OCI-LY1 (cell line): ENCODE measurements at regions not wholly inside any gene's neighbourhood (a gene's known extent, or its start where the extent isn't known, plus 50 kb on each side); places are given as distances from the start of the nearest gene placed in this dataset.

Experiments used
- CTCF ChIP-seq: fragments of 200-600 bp; sonication (generic), shearing (Covaris generic); IDR thresholded peaks from 2 replicates; pipeline ENCODE4 v1.5.1; 2017; ENCODE audit warnings: mild to moderate bottlenecking, antibody characterized with exemption, low read length, moderate library complexity, mixed read lengths
- EZH2 ChIP-seq: fragments of 200-600 bp; sonication (generic), shearing (Covaris generic); IDR thresholded peaks from 2 replicates; pipeline ENCODE4 v1.8.0; 2017; ENCODE audit warnings: borderline replicate concordance, mixed run types, mild to moderate bottlenecking, antibody characterized with exemption, low read length, moderate library complexity, mixed read lengths

- TF ChIP-seq CTCF, result no peak
- TF ChIP-seq EZH2, result no peak
These were observed 472.2 kb upstream of the RUNX1 start for GRCh38 chr21:35521293-35521692.
